GM12878 (cell line): ENCODE measurements at regions not wholly inside any gene's neighbourhood (a gene's known extent, or its start where the extent isn't known, plus 50 kb on each side); places are given as distances from the start of the nearest gene placed in this dataset.

ENCODE experiments used
- ATAC-seq: fragments of 200-7000 bp; cut with Tn5 transposase; 3 replicates; pipeline ENCODE4 v1.9.1; 2020; ENCODE audit warnings: mild to moderate bottlenecking, moderate library complexity
- BruUV-seq: library from RNA; stranded (reverse); fragments of 400-500 nt; replicated peaks from 2 replicates; lab custom pipeline; 2021; lab: Mats Ljungman, UMichigan
- CTCF ChIA-PET: fragments of 300-600 bp; sonication (Branson Sonifier 250); formaldehyde crosslinking; extraction: SDS; loops from one replicate; lab custom pipeline; 2021; ENCODE audit warnings: inconsistent platforms; lab: Yijun Ruan, JAX
- POLR2A ChIA-PET: fragments of 350-600 bp; formaldehyde crosslinking; extraction: SDS; loops from one replicate; lab custom pipeline; 2021; ENCODE audit warnings: inconsistent platforms; lab: Charles Lee
- RAD21 ChIA-PET: fragments of 300-600 bp; sonication (Branson Sonifier 250); formaldehyde crosslinking; loops from one replicate; lab custom pipeline; 2023; ENCODE audit warnings: antibody characterized with exemption; ENCODE audit not compliant: unreplicated experiment; lab: Charles Lee
- SMC1A ChIA-PET: fragments of 300-600 bp; sonication (Branson Sonifier 250); formaldehyde crosslinking; loops from one replicate; lab custom pipeline; 2023; ENCODE audit not compliant: unreplicated experiment, uncharacterized antibody; lab: Charles Lee
- DNase-seq: peaks from one replicate; pipeline ENCODE4 v3.0.0-alpha.2; 2011; ENCODE audit warnings: low read depth, low spot score
- FAIRE-seq: peaks from 3 replicates; lab custom pipeline; 2011; peaks lifted over from hg19 to GRCh38; lab: Jason Lieb, UNC
- H2AFZ ChIP-seq: 2 replicates; pipeline ENCODE4 v1.6.0; 2011; ENCODE audit warnings: low read depth, low read length, control low read depth; ENCODE audit not compliant: control insufficient read depth
- H3K27ac ChIP-seq: 2 replicates; pipeline ENCODE4 v1.5.1; 2011; ENCODE audit warnings: control low read depth; ENCODE audit not compliant: control insufficient read depth, insufficient read depth
- H3K27me3 ChIP-seq, 2 experiments: replicated peaks in 1 of 2; 2 replicates each; pipeline versions ENCODE4 v1.6.0 to v1.6.1; 2011; ENCODE audit warnings: low read length in 1 of 2; ENCODE audit not compliant: control insufficient read depth in 2 of 2, insufficient read depth in 2 of 2
- H3K36me3 ChIP-seq, 2 experiments: 2 replicates each; pipeline ENCODE4 v1.5.1; 2011; ENCODE audit warnings: low read length in 1 of 2; ENCODE audit not compliant: control insufficient read depth in 2 of 2, insufficient read depth in 2 of 2
- H3K4me1 ChIP-seq: 2 replicates; pipeline ENCODE4 v1.6.1; 2011; ENCODE audit warnings: mild to moderate bottlenecking, low read length, moderate library complexity, mixed read lengths; ENCODE audit not compliant: control insufficient read depth, insufficient read depth
- H3K4me2 ChIP-seq: 2 replicates; pipeline ENCODE4 v1.6.0; 2011; ENCODE audit warnings: control low read depth; ENCODE audit not compliant: control insufficient read depth, insufficient read depth
- H3K4me3 ChIP-seq: fragments of 200-600 bp; sonication (generic); 2 replicates; pipeline ENCODE4 v1.5.1; 2016
- H3K79me2 ChIP-seq: 2 replicates; pipeline ENCODE4 v1.6.0; 2011; ENCODE audit warnings: low read length; ENCODE audit not compliant: control insufficient read depth, insufficient read depth
- H3K9ac ChIP-seq: 2 replicates; pipeline ENCODE4 v1.8.0; 2011; ENCODE audit warnings: low read length, control low read depth, mixed read lengths; ENCODE audit not compliant: control insufficient read depth, insufficient read depth
- H3K9me3 ChIP-seq: replicated peaks from 3 replicates; pipeline ENCODE4 v1.5.1; 2011; ENCODE audit warnings: mild to moderate bottlenecking, low read length; ENCODE audit not compliant: control insufficient read depth, insufficient read depth
- H4K20me1 ChIP-seq: 2 replicates; pipeline ENCODE4 v1.6.0; 2011; ENCODE audit not compliant: control insufficient read depth, insufficient read depth
- CBFB ChIP-seq: IDR thresholded peaks from 2 replicates; pipeline ENCODE4 v1.6.1; 2016; ENCODE audit warnings: antibody characterized with exemption, low read depth
- CBX3 ChIP-seq: fragments of 200-600 bp; sonication (generic); IDR thresholded peaks from 2 replicates; pipeline ENCODE4 v1.6.1; 2016; ENCODE audit warnings: low read depth, borderline replicate concordance
- CREB1 ChIP-seq: IDR thresholded peaks from 2 replicates; pipeline ENCODE4 v1.6.1; 2012; ENCODE audit warnings: low read depth, mild to moderate bottlenecking, inconsistent platforms
- DPF2 ChIP-seq: fragments of 450-650 bp; IDR thresholded peaks from 2 replicates; pipeline ENCODE4 v1.6.1; 2017; ENCODE audit warnings: mild to moderate bottlenecking
- HDAC6 ChIP-seq: fragments of 200-600 bp; sonication (generic); IDR thresholded peaks from one replicate; pipeline ENCODE4 v1.8.0; 2017; ENCODE audit warnings: antibody characterized with exemption; ENCODE audit not compliant: unreplicated experiment
- MEF2A ChIP-seq: IDR thresholded peaks from 2 replicates; pipeline ENCODE4 v1.6.1; 2011; ENCODE audit warnings: low read depth, mild to moderate bottlenecking, low read length, moderate library complexity; ENCODE audit not compliant: insufficient read depth
- MXI1 ChIP-seq: fragments of 150-350 bp; IDR thresholded peaks from 2 replicates; pipeline ENCODE4 v1.6.1; 2011; ENCODE audit warnings: low read depth, mild to moderate bottlenecking, inconsistent platforms, low read length, improper control_type of control experiment
- PML ChIP-seq: IDR thresholded peaks from 2 replicates; pipeline ENCODE4 v1.6.1; 2012; ENCODE audit warnings: low read length, inconsistent platforms
- RB1 ChIP-seq: fragments of 450-650 bp; formaldehyde crosslinking; IDR thresholded peaks from 2 replicates; pipeline ENCODE4 v1.6.1; 2017; ENCODE audit warnings: mild to moderate bottlenecking, borderline replicate concordance
- SIN3A ChIP-seq: IDR thresholded peaks from 2 replicates; pipeline ENCODE4 v1.6.1; 2012; ENCODE audit warnings: low read depth, low read length, improper control_type of control experiment
- SMC3 ChIP-seq: IDR thresholded peaks from 2 replicates; pipeline ENCODE4 v1.6.1; 2011; ENCODE audit warnings: low read length, improper control_type of control experiment, borderline replicate concordance
- STAT1 ChIP-seq: fragments of 450-650 bp; conservative IDR thresholded peaks from 2 replicates; pipeline ENCODE4 v1.6.1; 2014; ENCODE audit warnings: antibody characterized with exemption, mild to moderate bottlenecking
- STAT3 ChIP-seq: IDR thresholded peaks from 2 replicates; pipeline ENCODE4 v1.6.1; 2011; ENCODE audit warnings: low read depth, low read length, improper control_type of control experiment
- WRNIP1 ChIP-seq: IDR thresholded peaks from 2 replicates; pipeline ENCODE4 v1.6.1; 2011; ENCODE audit warnings: low read depth, low read length, improper control_type of control experiment, borderline replicate concordance
- ZSCAN29 ChIP-seq: fragments of 450-650 bp; IDR thresholded peaks from 2 replicates; pipeline ENCODE4 v1.6.1; 2017; ENCODE audit warnings: mild to moderate bottlenecking, moderate library complexity
- WGBS: methylation state at CpG from one replicate; pipeline ENCODE4 v1.1.6; 2016; ENCODE audit warnings: low lambda C conversion rate; ENCODE audit not compliant: insufficient replicate concordance, insufficient coverage; ENCODE audit errors: missing lambda C conversion rate; 5-methylcytosine and 5-hydroxymethylcytosine counted together
- in situ Hi-C: fragments of 300-500 bp; cut with MboI; formaldehyde crosslinking; loops from 9 replicates; pipeline ENCODE4 v1.14.3; 2018; ENCODE audit warnings: mixed read lengths
- intact Hi-C: fragments of 100-400 bp; cut with micrococcal nuclease; formaldehyde crosslinking; loops from one replicate; pipeline ENCODE4 v1.14.2; 2022; ENCODE audit not compliant: unreplicated experiment
- TF ChIP-seq, protein P1 (sequence below): IDR thresholded peaks from 2 replicates; pipeline ENCODE4 v1.6.1; 2011; ENCODE audit warnings: mild to moderate bottlenecking, low read depth, low read length, moderate library complexity; ENCODE audit not compliant: insufficient replicate concordance
- TF ChIP-seq, protein P2 (sequence below): IDR thresholded peaks from 2 replicates; pipeline ENCODE4 v1.6.1; 2012; ENCODE audit warnings: mild to moderate bottlenecking, low read depth, low read length
- TF ChIP-seq, protein P3 (sequence below): IDR thresholded peaks from 2 replicates; pipeline ENCODE4 v1.6.1; 2011; ENCODE audit warnings: borderline replicate concordance, low read depth, mild to moderate bottlenecking, moderate library complexity, low read length; ENCODE audit not compliant: insufficient read depth, poor library complexity, severe bottlenecking

DNA sequence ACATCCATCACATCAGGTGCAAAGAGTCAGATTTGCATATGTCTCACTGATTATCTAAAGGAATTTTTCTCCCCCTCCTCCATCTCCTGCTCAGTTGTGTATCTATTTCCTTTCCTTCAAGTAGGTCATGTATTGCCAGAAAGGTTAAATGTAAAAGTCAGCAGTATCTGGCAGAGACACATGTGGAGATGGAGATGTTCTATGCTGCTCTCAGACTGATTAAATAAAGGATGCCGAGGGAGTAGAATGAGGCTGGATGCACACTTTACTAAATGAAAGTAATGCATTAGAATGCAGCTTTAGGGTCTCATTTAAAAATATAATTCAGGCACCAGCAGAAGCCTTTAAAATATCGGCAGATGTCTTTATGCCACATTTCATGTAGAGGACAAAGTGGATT lies 555.3 kb downstream of the RNF144A start:
- no peak overlapping the region for H3K27ac ChIP-seq
- ATAC-seq (no peak), FAIRE-seq (no peak), DNase-seq (no peak)
- H3K4me3 ChIP-seq: no peak overlapping the region
- ChIA-PET SMC1A (interaction anchor here (0.8 to 2.3 kb wide), 10 partner anchors 11 to 95 kb away, joined by 3 to 11 read pairs (median 4); no protein-coding TSS in a partner anchor), RAD21 (interaction anchor here (1.0 to 1.8 kb wide), 8 partner anchors 9 to 841 kb away, joined by 3 to 7 read pairs (median 4); no protein-coding TSS in a partner anchor), POLR2A (no interaction called here), CTCF (interaction anchor here (1.5 kb wide), 1 partner anchor 11 kb away, joined by 4 read pairs; no protein-coding TSS in a partner anchor)
- no peaks in the 10 kb centered on the region for H4K20me1 ChIP-seq
- in situ Hi-C loops: no loop called here
- H2AFZ ChIP-seq: no peak overlapping the region
- H3K4me1 ChIP-seq: no peaks in the 10 kb centered on the region
- no peak overlapping the region for H3K4me2 ChIP-seq
- BruUV-seq: no TSS peak
- no peaks in the 10 kb centered on the region; the same call in 2 of the 3 replicates for H3K9me3 ChIP-seq
- TF ChIP-seq PML (no peak), MXI1 (no peak), SMC3 (no peak), CBX3 (no peak), SIN3A (no peak), WRNIP1 (no peak), STAT1 (no peak), CBFB (no peak), STAT3 (no peak), RB1 (no peak), DPF2 (no peak), HDAC6 (no peak), ZSCAN29 (no peak), MEF2A (no peak), CREB1 (no peak)
- TF ChIP-seq, protein P1, sequence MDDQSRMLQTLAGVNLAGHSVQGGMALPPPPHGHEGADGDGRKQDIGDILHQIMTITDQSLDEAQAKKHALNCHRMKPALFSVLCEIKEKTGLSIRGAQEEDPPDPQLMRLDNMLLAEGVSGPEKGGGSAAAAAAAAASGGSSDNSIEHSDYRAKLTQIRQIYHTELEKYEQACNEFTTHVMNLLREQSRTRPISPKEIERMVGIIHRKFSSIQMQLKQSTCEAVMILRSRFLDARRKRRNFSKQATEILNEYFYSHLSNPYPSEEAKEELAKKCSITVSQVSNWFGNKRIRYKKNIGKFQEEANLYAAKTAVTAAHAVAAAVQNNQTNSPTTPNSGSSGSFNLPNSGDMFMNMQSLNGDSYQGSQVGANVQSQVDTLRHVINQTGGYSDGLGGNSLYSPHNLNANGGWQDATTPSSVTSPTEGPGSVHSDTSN: no peak
- TF ChIP-seq, protein P2, sequence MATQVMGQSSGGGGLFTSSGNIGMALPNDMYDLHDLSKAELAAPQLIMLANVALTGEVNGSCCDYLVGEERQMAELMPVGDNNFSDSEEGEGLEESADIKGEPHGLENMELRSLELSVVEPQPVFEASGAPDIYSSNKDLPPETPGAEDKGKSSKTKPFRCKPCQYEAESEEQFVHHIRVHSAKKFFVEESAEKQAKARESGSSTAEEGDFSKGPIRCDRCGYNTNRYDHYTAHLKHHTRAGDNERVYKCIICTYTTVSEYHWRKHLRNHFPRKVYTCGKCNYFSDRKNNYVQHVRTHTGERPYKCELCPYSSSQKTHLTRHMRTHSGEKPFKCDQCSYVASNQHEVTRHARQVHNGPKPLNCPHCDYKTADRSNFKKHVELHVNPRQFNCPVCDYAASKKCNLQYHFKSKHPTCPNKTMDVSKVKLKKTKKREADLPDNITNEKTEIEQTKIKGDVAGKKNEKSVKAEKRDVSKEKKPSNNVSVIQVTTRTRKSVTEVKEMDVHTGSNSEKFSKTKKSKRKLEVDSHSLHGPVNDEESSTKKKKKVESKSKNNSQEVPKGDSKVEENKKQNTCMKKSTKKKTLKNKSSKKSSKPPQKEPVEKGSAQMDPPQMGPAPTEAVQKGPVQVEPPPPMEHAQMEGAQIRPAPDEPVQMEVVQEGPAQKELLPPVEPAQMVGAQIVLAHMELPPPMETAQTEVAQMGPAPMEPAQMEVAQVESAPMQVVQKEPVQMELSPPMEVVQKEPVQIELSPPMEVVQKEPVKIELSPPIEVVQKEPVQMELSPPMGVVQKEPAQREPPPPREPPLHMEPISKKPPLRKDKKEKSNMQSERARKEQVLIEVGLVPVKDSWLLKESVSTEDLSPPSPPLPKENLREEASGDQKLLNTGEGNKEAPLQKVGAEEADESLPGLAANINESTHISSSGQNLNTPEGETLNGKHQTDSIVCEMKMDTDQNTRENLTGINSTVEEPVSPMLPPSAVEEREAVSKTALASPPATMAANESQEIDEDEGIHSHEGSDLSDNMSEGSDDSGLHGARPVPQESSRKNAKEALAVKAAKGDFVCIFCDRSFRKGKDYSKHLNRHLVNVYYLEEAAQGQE: no peak
- TF ChIP-seq, protein P3, sequence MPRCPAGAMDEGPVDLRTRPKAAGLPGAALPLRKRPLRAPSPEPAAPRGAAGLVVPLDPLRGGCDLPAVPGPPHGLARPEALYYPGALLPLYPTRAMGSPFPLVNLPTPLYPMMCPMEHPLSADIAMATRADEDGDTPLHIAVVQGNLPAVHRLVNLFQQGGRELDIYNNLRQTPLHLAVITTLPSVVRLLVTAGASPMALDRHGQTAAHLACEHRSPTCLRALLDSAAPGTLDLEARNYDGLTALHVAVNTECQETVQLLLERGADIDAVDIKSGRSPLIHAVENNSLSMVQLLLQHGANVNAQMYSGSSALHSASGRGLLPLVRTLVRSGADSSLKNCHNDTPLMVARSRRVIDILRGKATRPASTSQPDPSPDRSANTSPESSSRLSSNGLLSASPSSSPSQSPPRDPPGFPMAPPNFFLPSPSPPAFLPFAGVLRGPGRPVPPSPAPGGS: no peak
- H3K9ac ChIP-seq: no peak overlapping the region
- 34% methylated on average over 2 of the region's 2 CpGs for WGBS
- no peaks in the 10 kb centered on the region for H3K36me3 ChIP-seq
- H3K27me3 ChIP-seq: 0 out of 4 replicates have a peak, but pooled peaks cover 0 to 2% of the 10 kb centered on the region in 2 experiments
- intact Hi-C loops: loop anchor here (2.0 kb wide), 1 partner anchor 42 kb away; no protein-coding TSS in a partner anchor
- H3K79me2 ChIP-seq: no peaks in the 10 kb centered on the region
